ENCODE measurements at regions not wholly inside any gene's neighbourhood (a gene's known extent, or its start where the extent isn't known, plus 50 kb on each side); places are given as distances from the start of the nearest gene placed in this dataset.

- no peak overlapping the region for H3K4me3 Mint-ChIP-seq
- CTCF ChIA-PET, result no interaction called here
Measured at GRCh38 chr1:177586429-177586828, 383.4 kb downstream of the SEC16B start.

More at GRCh38 chr1:177586429-177586828, 383.4 kb downstream of the SEC16B start:
- no CpG with 5 or more reads among the region's 1 CpG for WGBS (ENCODE audit: insufficient coverage)
- POLR2A ChIA-PET, result no interaction called here
- Mint-ChIP-seq H3K4me1 (no peaks in the 10 kb centered on the region), H3K27me3 (no peaks in the 10 kb centered on the region), H3K9me3 (ENCODE audit: insufficient read depth) (no peaks in the 10 kb centered on the region), H3K27ac (no peak overlapping the region)
- DNase-seq, result no peak
- H3K27ac ChIP-seq (ENCODE audit: low read length in 2 of 2), result no peak overlapping the region
- no peak overlapping the region for H3K9ac ChIP-seq (ENCODE audit: low read length)
- H3K4me3 ChIP-seq (ENCODE audit: control extremely low read depth in 1 of 5, extremely low read depth in 1 of 5, insufficient read depth in 1 of 5, low read depth in 2 of 5, low read length in 4 of 5), result no peak overlapping the region
- ATAC-seq (ENCODE audit: low read depth), result no peak
- H4K20me1 ChIP-seq (ENCODE audit: control insufficient read depth, insufficient read depth, low read length, poor library complexity, severe bottlenecking), result no peaks in the 10 kb centered on the region
- intact Hi-C loops (cut with micrococcal nuclease), result no loop called here
- no peaks in the 10 kb centered on the region for H3K36me3 ChIP-seq (replicated peaks in 1 of 2; ENCODE audit: control extremely low read depth in 1 of 2, control insufficient read depth in 1 of 2, extremely low read depth in 1 of 2, insufficient read depth in 2 of 2, low read length in 1 of 2)
- no peaks in the 10 kb centered on the region for H3K79me2 ChIP-seq (ENCODE audit: control insufficient read depth, insufficient read depth, low read length)
- H2AFZ ChIP-seq (ENCODE audit: insufficient read depth, low read depth, low read length, poor library complexity, severe bottlenecking), result no peak overlapping the region
- TF ChIP-seq EZH2 (IDR thresholded peaks at IDR 0.05; ENCODE audit: borderline replicate concordance, insufficient read depth, low read depth, low read length, poor library complexity, severe bottlenecking) (no peak), CTCF (IDR thresholded peaks at IDR 0.05) (no peak)
- H3K4me1 ChIP-seq (ENCODE audit: control insufficient read depth in 2 of 2, insufficient read depth in 2 of 2, low read length in 2 of 2), result no peaks in the 10 kb centered on the region
- no peaks in the 10 kb centered on the region for H3K9me3 ChIP-seq (ENCODE audit: control extremely low read depth in 1 of 3, control insufficient read depth in 2 of 3, insufficient read depth in 1 of 3, low read length in 2 of 3)
- no peaks in the 10 kb centered on the region for H3K27me3 ChIP-seq (replicated peaks in 1 of 4; ENCODE audit: control extremely low read depth in 1 of 4, control insufficient read depth in 3 of 4, insufficient read depth in 4 of 4, low read length in 3 of 4)
- H3K4me2 ChIP-seq (replicated peaks; ENCODE audit: low read depth, low read length, poor library complexity, severe bottlenecking), result no peak overlapping the region

Measured in B cell (primary cell).